ENCODE measurements at regions not wholly inside any gene's neighbourhood (a gene's known extent, or its start where the extent isn't known, plus 50 kb on each side); places are given as distances from the start of the nearest gene placed in this dataset.

- TF ChIP-seq POLR2A (IDR thresholded peaks at IDR 0.05) (no peak), CTCF (IDR thresholded peaks at IDR 0.05 in 4 of 5, conservative IDR thresholded peaks at IDR 0.05 in 1 of 5) (no peak)
These were observed 86.9 kb downstream of the CCDC34 start for GRCh38 chr11:27276141-27276540.

All from gastrocnemius medialis (tissue), 4 donors.